MM.1S (cell line): ENCODE measurements at regions not wholly inside any gene's neighbourhood (a gene's known extent, or its start where the extent isn't known, plus 50 kb on each side); places are given as distances from the start of the nearest gene placed in this dataset.

Experiments
- EZH2 ChIP-seq: fragments of 300-600 bp; sonication (generic); optimal IDR thresholded peaks from 2 replicates; pipeline ENCODE3; 2017; ENCODE audit warnings: low read depth, mild to moderate bottlenecking, antibody characterized with exemption, low read length, mixed read lengths
- EZH2phosphoT487 ChIP-seq: fragments of 300-600 bp; sonication (generic); IDR thresholded peaks from 2 replicates; pipeline ENCODE4 v1.6.1; 2018; ENCODE audit warnings: antibody characterized with exemption, low read length

DNA sequence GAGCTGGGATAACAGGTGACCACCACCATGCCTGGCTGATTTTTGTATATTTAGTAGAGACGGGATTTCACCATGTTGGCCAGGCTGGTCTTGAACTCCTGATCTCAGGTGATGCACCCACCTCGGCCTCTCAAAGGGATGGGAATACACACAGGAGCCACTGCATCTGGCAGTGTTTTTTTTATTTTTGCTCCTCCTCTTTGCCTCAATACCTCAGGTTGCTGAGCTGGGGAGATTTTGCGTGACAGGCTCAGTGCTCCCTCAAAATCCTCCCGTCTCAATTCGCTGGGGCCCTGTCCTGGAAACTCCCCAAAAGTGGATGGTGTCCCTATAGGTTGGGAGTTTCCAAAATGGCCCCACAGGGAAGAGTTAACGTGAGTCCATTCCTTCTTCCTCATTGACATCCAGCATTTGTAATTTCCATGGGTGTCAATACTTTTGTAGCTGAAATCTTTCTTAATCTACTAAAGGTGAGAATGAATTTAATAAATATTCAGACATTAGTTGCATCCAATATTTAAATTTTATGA lies 71.8 kb downstream of the GGTLC2 start:
- TF ChIP-seq EZH2phosphoT487 (no peak), EZH2 (no peak)
